Stimulated activated CD8-positive, alpha-beta memory T cell treated with anti-CD3 and anti-CD28 coated beads, Interleukin-4, amount 100 ng/mL, for 48 hours (primary cell): ENCODE measurements at regions not wholly inside any gene's neighbourhood (a gene's known extent, or its start where the extent isn't known, plus 50 kb on each side); places are given as distances from the start of the nearest gene placed in this dataset.
"Not testable (repeated sequence)": the region's sequence is repeated elsewhere in the genome, so short reads cannot be mapped to it uniquely, and the experiment has no call there.

Experiments used
- DNase-seq: peaks from one replicate; pipeline ENCODE4 v3.0.0-alpha.2; 2020

DNA sequence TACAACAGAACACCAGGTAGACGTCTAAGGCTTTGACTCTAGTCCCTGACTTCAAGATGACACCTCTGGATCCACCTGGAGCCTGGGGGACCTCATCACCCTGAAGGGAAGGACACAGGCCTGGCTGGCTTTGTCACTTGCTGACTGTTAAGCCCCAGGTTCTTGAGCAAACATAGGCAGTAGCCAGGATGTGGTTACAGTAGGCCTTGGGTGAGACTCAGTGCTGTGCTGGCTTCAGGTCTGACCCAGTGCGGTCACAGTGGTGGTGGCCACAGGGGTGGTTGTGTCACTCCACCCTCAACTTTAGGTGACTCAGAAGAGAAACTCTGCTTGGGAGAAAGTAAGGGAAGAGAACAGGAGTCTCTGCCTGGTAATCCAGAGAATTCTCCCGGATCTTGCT is 497.8 kb downstream of the UQCRFS1 start:
- DNase-seq = no peak

DNA sequence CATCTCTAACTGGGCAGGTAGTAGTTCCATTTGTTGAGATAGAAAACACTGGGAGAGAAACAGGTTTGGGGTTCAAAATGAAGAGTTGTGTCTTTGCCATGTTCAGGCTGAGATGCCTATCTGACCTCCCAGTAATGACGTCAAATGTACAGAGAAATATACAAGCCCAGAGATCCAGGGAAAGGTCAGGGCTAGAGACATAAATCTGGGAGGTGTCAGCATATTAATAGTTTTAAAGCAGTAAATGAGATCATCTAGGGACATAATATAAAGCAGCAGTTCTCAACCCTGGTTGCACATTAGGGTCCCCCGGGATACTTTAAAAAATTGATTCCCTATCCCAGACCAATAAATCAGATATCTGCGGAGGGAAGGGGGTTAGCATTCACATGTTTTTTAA is 501.5 kb downstream of the UQCRFS1 start:
- no peak for DNase-seq

DNA sequence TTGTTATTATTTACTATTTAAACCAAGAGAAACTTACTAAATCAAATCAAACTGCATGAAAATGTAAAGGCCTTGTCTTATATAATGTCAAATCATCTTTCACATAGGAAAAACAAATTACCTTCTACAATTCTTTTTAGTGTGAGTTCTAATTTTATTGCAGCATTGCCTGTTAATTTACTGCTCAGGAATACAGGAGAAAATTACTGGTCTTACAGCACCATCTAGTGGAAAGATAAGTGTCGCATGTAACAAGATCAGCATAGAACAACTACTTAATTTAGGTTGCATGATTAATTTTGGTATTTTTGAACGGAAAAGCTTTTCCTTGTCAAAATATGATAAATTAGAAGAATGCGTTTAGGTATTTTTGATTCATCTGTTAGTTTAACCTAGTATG is 502.7 kb downstream of the UQCRFS1 start:
- no peak for DNase-seq

DNA sequence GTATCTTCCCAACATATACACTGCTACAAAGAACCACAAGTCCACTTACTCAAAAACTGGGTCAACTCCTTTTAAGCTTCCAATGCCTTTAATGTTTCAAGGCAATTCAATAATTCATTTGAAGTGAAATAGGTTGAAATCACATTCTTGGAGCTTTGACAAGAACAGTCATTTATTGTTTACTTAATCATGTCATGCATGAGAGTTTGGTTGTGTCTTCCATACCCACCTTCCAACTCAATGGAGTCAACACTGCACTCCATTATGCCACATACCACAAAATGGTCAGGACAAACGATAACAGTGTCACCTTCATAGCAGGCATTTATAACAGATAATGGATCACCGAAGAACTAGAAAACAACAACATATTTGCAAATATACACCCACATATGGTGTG is 506.3 kb downstream of the UQCRFS1 start:
- no peak for DNase-seq

DNA sequence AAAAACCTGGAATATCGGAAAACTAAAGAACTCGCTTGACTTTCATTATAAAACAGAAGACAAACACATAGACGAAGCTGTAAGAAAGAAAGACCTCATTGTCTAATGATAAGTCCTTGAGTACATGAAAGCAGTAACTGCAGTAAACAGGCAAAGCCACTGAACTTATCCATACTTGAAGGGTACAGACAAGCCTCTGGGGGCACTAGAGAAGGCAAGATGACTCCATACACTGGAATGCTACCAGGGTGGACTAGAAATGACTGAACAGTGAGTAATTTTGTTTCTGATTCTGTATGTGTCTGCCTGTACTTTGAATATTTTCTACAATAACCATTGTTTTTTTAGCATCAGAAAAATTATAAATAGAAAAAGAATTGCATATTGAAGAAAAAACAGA is 507.9 kb downstream of the UQCRFS1 start:
- no peak for DNase-seq

DNA sequence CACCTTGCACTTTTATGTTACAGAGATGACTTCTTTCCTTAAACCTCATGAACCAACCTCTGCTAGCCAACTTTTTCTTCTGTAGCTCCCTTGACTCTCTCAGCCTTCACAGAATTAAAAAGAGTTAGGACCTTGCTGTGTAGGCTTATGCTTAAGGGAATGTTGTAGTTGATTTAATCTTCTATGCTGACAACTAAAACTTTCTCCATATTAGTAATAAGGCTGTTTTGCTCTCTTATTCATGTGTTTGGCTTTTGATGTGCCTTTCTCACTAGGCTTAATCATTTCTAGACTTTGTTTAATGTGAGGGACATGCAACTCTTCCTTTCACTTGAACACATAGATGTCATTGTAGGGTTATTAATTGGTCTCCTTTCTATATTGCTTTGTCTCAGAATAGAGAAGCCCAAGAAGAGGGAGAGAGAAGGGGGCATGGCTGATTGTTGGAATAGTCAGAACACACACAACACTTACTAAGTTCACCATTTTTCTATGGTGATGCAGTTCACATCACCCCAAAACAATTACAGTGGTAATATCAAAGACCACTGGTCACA is 509.5 kb downstream of the UQCRFS1 start:
- no peak for DNase-seq

- DNase-seq = no peak
Observed at GRCh38 chr19:28701491-28701890, 511.5 kb downstream of the UQCRFS1 start.

- no peak for DNase-seq
Observed at GRCh38 chr19:28700176-28700575, 512.8 kb downstream of the UQCRFS1 start.

- no peak for DNase-seq
Observed at GRCh38 chr19:28697308-28697707, 515.6 kb downstream of the UQCRFS1 start.

- no peak for DNase-seq
Observed at GRCh38 chr19:28694812-28695211, 518.1 kb downstream of the UQCRFS1 start.

DNA sequence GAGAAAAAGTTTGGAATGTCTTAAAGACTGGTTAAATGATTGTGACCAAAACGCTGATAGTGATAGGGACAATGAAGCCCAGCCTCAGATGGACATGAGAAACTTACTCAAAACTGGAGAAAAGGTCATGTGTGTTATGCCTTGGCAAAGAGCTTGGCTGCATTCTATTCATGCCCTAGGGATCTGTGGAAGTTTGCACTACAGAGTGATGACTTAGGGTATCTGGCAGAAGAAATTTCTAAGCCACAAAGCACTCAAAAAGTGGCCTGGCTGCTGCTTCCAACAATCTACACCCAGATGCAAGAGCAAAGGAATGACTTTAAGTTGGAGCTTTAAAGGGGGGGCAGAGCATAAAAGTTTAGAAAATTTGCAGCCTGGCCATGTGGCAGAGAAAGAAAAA is 521.3 kb downstream of the UQCRFS1 start:
- DNase-seq = no peak

DNA sequence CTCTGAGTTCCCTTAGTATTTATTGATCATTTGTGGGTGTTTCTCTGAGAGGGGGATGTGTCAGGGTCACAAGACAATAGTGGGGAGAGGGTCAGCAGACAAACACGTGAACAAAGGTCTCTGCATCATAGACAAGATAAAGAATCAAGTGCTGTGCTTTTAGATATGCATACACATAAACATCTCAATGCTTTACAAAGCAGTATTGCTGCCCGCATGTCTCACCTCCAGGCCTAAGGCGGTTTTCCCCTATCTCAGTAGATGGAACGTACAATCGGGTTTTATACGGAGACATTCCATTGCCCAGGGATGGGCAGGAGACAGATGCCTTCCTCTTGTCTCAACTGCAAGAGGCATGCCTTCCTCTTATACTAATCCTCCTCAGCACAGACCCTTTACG is 523.5 kb downstream of the UQCRFS1 start:
- not testable (repeated sequence) for DNase-seq

- DNase-seq = no peak
Observed at GRCh38 chr19:28687296-28687695, 525.7 kb downstream of the UQCRFS1 start.

DNA sequence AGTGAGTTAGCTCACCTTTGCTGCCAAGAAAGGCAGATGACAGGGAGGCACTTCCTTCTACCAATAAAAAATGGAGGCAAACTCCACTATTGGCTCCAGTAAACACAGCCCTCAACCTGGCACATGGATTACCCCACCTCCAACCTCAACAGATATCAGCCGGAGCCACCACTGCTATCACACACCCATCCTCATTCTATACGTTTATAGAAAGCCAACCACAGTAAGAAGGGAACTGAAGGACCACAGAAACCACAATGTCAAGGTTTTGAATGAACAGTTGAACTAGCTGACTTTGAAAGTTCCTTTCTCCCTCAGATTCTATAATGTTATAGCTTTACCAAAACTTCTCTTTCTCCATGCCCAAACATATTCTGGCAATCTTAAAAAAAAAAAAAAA is 526.2 kb downstream of the UQCRFS1 start:
- no peak for DNase-seq

DNA sequence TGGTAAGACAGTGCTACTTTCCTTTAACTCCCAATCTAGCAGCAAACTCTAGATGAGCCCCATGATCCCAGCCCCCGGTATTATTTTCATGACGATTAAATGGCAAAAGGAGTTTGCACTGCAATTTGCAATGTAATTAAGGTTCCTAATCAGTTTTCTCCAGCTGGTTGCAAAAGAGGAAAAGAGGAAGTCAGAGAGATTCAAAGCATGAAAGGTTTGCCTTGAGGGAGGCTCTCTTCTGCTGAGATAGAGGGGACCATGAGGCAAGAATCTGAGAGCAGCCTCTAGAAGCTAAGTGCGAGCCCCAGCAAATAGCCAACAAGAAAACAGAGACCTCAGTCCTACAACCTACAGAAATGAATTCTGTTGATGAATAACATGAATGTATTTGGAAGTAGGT is 527.1 kb downstream of the UQCRFS1 start:
- DNase-seq = no peak

- not testable (repeated sequence) for DNase-seq
Observed at GRCh38 chr19:28685077-28685476, 527.9 kb downstream of the UQCRFS1 start.

GRCh38 chr19:28680111-28680510 is 532.8 kb downstream of the UQCRFS1 start:
- DNase-seq = no peak

GRCh38 chr19:28670836-28671235 is 542.1 kb downstream of the UQCRFS1 start:
- DNase-seq = no peak

GRCh38 chr19:28669804-28670203 is 543.1 kb downstream of the UQCRFS1 start:
- DNase-seq = no peak

GRCh38 chr19:28667348-28667977 is 545.5 kb downstream of the UQCRFS1 start:
- DNase-seq = no peak

GRCh38 chr19:28665748-28666147 is 547.2 kb downstream of the UQCRFS1 start:
- no peak for DNase-seq

- no peak for DNase-seq
Observed at GRCh38 chr19:28656644-28657043, 556.3 kb downstream of the UQCRFS1 start.

DNA sequence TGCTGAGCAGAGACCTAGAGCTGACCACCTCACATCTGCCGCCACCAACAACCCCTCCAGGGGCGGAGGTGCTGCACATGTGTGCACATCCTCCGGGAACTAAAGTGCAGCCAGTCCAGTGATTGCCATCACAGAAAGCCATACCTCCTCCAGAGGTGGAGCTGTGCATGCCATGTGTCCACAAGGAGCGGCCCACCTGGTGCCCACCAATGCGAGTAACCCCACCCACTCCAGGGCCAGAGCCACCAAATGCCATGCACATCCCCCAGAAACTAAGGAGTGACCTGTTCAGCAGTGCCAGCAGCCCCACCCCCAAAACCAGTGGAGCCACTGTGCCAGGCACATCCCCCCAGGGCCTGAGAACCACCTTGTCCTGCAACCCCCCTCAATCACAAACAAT is 557.9 kb downstream of the UQCRFS1 start:
- DNase-seq = no peak

DNA sequence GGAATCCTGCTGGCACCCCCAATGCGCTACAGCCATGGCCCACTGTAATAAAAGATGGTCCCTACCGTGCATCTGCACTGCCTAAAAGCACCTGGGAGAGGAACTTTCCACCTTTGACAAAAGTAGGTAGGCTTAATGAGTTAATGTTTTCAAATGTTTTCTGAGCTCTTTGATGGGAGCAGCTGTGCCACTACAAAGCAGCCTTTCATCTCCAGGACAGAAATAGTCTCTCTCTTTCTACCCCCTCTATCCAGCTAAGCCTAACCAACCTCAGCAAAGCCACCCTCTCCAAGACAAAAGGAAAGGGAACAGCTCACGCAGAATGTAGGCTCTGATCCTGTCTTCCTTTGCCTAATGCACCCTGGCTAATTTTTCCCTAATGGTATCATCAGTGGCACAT is 560.2 kb downstream of the UQCRFS1 start:
- DNase-seq = no peak

DNA sequence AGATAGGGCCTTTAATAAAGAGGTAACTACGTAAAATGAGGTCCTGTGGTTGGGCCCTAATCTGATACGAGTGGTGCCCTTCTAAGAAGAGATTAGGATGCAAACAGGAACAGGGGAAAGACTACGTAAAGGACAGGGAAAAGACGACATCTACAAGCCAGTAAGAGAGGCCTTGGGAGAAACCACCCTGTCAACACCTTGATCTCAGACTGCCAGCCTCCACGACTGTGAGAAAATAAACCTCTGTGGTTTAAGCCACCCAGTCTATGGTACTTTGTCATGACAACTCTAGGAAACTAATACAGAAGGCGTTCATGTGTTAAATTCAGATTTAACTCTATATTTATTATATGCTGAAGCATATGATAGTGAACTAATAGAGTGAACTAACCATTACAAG is 566.3 kb downstream of the UQCRFS1 start:
- no peak for DNase-seq
